ENCODE measurements at regions not wholly inside any gene's neighbourhood (a gene's known extent, or its start where the extent isn't known, plus 50 kb on each side); places are given as distances from the start of the nearest gene placed in this dataset.

DNA sequence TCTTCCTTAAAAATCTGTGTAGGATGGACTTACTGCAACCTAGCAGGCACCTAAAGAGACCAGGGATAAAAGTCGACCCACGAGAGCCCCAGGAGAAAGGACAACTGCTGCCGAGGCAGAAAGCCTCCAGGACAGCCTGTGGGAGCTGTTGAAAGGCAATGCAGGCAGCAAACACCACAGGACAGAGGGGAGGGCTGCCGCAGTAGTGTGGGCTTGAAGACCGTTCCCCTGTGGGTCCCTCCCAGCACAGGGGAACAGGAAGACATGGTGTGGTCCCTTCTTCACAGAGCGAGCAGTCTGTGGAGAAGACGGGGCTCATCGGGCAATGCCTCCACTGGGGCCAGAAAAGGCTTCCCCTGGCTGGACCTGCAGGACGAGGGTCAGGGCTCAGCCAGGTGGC is 58.5 kb upstream of the GATA2 start:
- TF ChIP-seq CTCF (IDR thresholded peaks at IDR 0.05; ENCODE audit: poor library complexity, severe bottlenecking), result no peak
- no peak for TF ChIP-seq EP300 (conservative IDR thresholded peaks at IDR 0.05; ENCODE audit: poor library complexity, severe bottlenecking)
- TF ChIP-seq MXI1 (conservative IDR thresholded peaks at IDR 0.05; ENCODE audit: poor library complexity, severe bottlenecking), result no peak
- TF ChIP-seq EZH2 (IDR thresholded peaks at IDR 0.05; ENCODE audit: borderline replicate concordance, insufficient read depth, low read length, poor library complexity, severe bottlenecking), result no peak
- no peak for TF ChIP-seq POLR2AphosphoS5 (IDR thresholded peaks at IDR 0.05)
- TF ChIP-seq SMC3 (conservative IDR thresholded peaks at IDR 0.05; ENCODE audit: poor library complexity), result no peak
- no peak for TF ChIP-seq TAF1 (IDR thresholded peaks at IDR 0.05; ENCODE audit: low read depth)
- TF ChIP-seq, protein P1, sequence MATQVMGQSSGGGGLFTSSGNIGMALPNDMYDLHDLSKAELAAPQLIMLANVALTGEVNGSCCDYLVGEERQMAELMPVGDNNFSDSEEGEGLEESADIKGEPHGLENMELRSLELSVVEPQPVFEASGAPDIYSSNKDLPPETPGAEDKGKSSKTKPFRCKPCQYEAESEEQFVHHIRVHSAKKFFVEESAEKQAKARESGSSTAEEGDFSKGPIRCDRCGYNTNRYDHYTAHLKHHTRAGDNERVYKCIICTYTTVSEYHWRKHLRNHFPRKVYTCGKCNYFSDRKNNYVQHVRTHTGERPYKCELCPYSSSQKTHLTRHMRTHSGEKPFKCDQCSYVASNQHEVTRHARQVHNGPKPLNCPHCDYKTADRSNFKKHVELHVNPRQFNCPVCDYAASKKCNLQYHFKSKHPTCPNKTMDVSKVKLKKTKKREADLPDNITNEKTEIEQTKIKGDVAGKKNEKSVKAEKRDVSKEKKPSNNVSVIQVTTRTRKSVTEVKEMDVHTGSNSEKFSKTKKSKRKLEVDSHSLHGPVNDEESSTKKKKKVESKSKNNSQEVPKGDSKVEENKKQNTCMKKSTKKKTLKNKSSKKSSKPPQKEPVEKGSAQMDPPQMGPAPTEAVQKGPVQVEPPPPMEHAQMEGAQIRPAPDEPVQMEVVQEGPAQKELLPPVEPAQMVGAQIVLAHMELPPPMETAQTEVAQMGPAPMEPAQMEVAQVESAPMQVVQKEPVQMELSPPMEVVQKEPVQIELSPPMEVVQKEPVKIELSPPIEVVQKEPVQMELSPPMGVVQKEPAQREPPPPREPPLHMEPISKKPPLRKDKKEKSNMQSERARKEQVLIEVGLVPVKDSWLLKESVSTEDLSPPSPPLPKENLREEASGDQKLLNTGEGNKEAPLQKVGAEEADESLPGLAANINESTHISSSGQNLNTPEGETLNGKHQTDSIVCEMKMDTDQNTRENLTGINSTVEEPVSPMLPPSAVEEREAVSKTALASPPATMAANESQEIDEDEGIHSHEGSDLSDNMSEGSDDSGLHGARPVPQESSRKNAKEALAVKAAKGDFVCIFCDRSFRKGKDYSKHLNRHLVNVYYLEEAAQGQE (IDR thresholded peaks at IDR 0.05; ENCODE audit: borderline replicate concordance), result no peak
